ENCODE measurements at regions not wholly inside any gene's neighbourhood (a gene's known extent, or its start where the extent isn't known, plus 50 kb on each side); places are given as distances from the start of the nearest gene placed in this dataset.

- TF ChIP-seq CTCF (IDR thresholded peaks at IDR 0.05) (no peak), POLR2AphosphoS5 (IDR thresholded peaks at IDR 0.05) (no peak)
Measured at GRCh38 chr9:18188971-18189370, 285.0 kb upstream of the ADAMTSL1 start.

Data from prostate gland (tissue), 2 donors.